ENCODE measurements at regions not wholly inside any gene's neighbourhood (a gene's known extent, or its start where the extent isn't known, plus 50 kb on each side); places are given as distances from the start of the nearest gene placed in this dataset.
"Not testable (repeated sequence)": the region's sequence is repeated elsewhere in the genome, so short reads cannot be mapped to it uniquely, and the experiment has no call there.

GRCh38 chr3:66552846-66553245 lies 52.0 kb upstream of the LRIG1 start:
- DNase-seq (ENCODE audit: low read depth in 2 of 2), result no peak

GRCh38 chr3:66553441-66554113 lies 52.8 kb upstream of the LRIG1 start:
- DNase-seq (ENCODE audit: low read depth in 2 of 2), result no peak

GRCh38 chr3:66554178-66554577 lies 53.4 kb upstream of the LRIG1 start:
- no peak for DNase-seq (ENCODE audit: low read depth in 2 of 2)

DNA sequence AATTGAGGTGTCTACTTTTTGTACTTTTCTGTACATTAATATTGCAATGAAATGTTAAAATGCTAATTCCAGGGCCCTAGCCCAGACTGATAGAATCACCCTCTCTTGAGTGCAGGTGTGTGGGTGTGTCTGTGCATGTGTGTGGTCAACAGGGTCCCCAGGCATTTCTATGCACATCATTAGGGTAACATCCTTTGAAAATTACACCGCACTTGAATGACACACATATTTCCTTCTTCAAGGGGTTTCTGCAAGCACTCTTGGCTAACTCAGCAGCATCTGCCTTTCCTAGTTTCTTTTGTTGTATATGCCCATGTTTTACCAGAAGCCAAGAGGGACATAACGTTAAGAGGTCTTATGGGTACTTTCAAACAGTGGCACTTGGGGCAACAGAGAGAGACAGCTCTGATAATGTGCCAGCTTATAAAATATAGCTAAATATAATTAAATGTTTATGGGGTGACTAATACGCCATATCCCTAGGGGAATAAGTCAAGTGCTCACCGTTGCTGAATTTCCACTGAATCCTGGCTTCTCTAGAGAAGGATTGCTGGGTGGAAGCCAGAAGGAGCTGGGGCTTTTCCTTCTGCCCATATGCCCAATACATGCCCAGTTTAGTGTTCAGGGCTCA lies 54.5 kb upstream of the LRIG1 start:
- no peak for DNase-seq (ENCODE audit: low read depth in 2 of 2)

GRCh38 chr3:66557170-66557569 lies 56.3 kb upstream of the LRIG1 start:
- no peak for DNase-seq (ENCODE audit: low read depth in 2 of 2)

GRCh38 chr3:66559924-66560323 lies 59.1 kb upstream of the LRIG1 start:
- not testable (repeated sequence) for DNase-seq (ENCODE audit: low read depth in 2 of 2)

DNA sequence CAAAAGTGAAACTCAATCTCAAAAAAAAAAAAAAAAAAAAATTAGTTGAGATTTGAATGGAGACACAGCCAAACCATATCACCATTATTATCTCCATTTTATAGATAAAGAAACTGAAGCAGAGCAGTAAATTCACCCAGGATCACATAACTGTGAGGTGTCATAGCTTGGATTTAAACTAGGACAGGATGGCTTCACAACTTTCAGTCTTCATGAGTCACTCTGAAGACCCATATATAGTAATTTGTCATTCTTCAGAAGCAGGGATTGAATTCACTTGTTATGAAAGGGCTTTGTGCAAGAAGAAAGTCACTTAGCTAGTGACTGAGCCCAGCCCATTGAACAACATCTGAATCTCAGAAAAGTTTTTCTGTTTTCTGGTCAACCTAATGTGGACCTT lies 60.5 kb upstream of the LRIG1 start:
- DNase-seq (ENCODE audit: low read depth in 2 of 2), result no peak

GRCh38 chr3:66565301-66565700 lies 64.5 kb upstream of the LRIG1 start:
- DNase-seq (ENCODE audit: low read depth in 2 of 2), result no peak

DNA sequence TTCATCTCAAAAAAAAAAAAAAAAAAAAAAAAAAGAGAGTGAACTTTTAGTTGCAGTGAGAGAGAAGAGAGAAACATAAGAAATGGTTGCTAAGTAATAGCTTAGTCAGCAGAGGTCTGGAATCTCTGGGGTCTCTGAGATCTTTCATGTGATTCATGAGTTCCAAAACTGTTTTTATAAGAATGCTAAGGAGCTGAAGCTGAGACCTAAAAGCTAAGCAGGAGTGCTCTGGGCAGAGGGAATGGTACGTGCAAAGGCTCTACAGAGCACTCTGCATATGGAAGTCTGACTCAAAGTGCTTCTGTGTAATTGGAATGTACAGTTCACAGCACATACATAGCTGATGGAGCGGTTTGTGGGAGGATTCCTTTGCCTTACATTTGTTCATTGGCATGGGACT lies 66.3 kb upstream of the LRIG1 start:
- no peak for DNase-seq (ENCODE audit: low read depth in 2 of 2)

GRCh38 chr3:66572090-66572675 lies 71.4 kb upstream of the LRIG1 start:
- no peak for DNase-seq (ENCODE audit: low read depth in 2 of 2)

- no peak for DNase-seq (ENCODE audit: low read depth in 2 of 2)
Measured at GRCh38 chr3:66572938-66573710, 72.3 kb upstream of the LRIG1 start.

- no peak for DNase-seq (ENCODE audit: low read depth in 2 of 2)
Measured at GRCh38 chr3:66574091-66574490, 73.3 kb upstream of the LRIG1 start.

GRCh38 chr3:66577426-66578203 lies 76.8 kb upstream of the LRIG1 start:
- DNase-seq (ENCODE audit: low read depth in 2 of 2), result no peak

GRCh38 chr3:66581256-66581655 lies 80.4 kb upstream of the LRIG1 start:
- DNase-seq (ENCODE audit: low read depth in 2 of 2), result no peak

GRCh38 chr3:66582721-66583423 lies 82.0 kb upstream of the LRIG1 start:
- DNase-seq (ENCODE audit: low read depth in 2 of 2), result peak in 1 of 2 donors; percentile 2

DNA sequence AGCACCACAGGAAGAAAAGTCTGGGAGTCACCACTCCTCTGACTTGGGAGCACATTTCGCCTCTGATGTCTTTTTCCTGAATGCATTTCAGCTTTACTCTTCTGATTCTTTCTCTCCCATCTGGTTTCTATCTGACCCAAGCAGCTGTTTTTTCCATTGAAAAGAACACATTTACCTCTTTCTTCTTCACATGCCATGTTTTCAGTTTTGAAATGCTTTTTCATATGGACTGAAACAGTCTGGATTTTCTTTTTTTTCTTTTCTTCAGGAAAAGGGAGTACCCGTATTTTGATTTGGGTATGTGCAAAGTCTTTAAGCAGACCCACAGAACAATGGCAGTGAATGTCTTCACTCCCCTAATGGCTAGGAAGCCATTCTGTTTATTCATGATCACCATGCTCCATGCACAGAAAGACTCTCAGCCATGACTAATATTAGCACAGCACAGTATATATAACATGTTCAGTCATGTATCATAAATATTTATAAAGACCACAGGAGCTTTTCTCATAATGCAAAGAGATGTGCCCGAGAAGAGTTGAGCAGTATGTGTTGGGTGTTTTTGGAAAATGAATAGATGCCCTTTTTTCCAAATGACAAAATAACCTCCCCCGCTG lies 82.7 kb upstream of the LRIG1 start:
- DNase-seq (ENCODE audit: low read depth in 2 of 2), result no peak

DNA sequence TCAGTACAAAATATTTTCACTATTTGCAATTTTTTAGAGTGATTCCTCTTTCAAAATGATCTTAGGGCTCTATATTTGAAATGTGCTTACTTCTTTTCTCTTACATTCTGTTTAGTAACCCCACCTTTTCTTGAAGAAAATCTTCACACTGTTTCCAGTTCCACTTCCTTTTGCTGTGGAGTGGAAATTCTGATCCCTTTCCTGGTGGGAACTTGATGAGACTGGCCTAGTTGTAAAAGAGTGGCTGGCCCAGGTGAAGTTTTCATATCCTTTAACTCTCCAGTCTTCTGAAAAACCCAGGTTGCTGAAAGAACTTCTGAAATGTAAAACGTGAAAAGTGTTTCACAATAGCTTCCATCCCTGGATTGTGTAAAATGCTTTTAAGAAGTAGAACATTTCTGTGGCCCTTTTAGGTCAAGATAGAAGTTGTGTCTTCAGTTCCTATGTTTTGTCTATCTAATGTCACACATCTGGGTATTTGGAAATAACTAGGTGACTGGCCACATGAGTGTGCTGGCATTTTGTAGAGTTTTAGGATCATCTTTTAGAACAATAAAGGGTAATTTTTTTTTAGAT lies 84.8 kb upstream of the LRIG1 start:
- DNase-seq (ENCODE audit: low read depth in 2 of 2), result no peak

DNA sequence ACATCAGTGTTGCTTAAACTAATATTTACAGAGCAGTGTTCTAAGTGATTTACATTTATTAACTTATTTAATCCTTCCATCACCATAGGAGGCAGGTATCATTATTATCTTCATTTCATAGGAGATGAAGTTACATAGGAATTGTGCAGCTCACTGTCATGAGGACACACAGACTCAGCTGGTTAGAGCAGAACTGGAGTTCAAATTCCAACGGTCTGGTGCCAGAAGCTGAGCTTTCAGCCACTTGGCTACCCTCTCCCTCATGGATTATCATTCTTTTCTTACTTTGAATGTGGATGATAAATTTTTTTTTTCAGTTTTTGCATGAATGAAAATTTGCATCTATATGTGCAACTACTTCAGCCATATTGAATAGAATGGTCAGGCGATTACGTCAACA lies 86.0 kb upstream of the LRIG1 start:
- DNase-seq (ENCODE audit: low read depth in 2 of 2), result no peak

DNA sequence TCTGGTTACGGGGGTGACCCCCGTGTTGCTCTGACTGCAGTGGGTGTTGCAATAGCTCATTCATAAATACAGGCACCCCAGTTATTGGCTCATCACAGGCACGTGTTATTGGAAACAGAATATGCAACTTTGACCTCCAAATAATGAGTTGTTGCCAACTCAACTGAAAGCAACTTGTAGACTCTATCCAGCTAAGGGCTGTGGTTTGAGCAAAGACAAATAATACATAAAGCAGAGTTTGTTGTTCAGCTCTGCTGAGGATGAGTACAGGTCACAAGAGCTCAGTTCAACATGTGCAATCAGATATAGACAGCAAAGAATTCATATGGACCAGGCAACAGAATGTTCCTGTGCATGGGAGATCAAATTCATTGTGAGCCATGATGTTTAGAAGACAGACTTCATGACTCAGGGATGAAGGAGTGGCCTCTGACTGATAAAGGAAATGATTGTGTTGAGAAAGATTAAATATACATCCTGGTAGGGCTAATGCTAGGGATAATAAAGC lies 87.6 kb upstream of the LRIG1 start:
- no peak for DNase-seq (ENCODE audit: low read depth in 2 of 2)

Measured in activated CD4-positive, alpha-beta T cell treated with anti-CD3 and anti-CD28 coated beads for 24 hours (primary cell).